ENCODE measurements at regions not wholly inside any gene's neighbourhood (a gene's known extent, or its start where the extent isn't known, plus 50 kb on each side); places are given as distances from the start of the nearest gene placed in this dataset.
"Not testable (repeated sequence)": the region's sequence is repeated elsewhere in the genome, so short reads cannot be mapped to it uniquely, and the experiment has no call there.

DNA sequence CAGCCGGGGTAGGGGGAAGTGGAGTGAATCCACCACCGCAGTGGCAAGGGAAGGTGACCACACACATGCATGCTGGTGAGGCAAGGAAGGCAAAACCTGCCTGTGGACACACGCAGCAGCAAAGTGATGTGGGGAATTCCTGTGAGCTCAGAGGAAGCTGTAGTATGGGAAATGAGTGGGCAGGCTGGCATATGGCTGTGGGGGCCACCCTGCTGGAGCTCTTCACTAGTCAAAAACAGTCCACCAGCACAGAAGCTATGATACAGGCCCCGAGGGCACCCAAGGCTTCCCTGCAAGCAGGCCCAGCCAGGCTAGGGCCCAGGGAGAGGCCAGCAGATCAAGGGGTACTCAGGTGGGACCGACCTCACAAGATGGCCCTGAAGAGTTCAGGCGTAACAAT, 239.1 kb downstream of the CHM start:
- no peak for DNase-seq
- intact Hi-C loops (cut with DNase I; ENCODE audit: low total_unique reads): no loop called here
- no peak overlapping the region for H3K27ac ChIP-seq
- H3K27me3 ChIP-seq: no peaks in the 10 kb centered on the region
- no peaks in the 10 kb centered on the region for H3K36me3 ChIP-seq
- no peaks in the 10 kb centered on the region for H3K4me1 ChIP-seq
- no peak overlapping the region for H3K4me3 ChIP-seq
- peaks cover 0 to 14% (median 12%) of the 10 kb centered on the region in 3 donors for H3K9me3 ChIP-seq
- TF ChIP-seq, protein P1, sequence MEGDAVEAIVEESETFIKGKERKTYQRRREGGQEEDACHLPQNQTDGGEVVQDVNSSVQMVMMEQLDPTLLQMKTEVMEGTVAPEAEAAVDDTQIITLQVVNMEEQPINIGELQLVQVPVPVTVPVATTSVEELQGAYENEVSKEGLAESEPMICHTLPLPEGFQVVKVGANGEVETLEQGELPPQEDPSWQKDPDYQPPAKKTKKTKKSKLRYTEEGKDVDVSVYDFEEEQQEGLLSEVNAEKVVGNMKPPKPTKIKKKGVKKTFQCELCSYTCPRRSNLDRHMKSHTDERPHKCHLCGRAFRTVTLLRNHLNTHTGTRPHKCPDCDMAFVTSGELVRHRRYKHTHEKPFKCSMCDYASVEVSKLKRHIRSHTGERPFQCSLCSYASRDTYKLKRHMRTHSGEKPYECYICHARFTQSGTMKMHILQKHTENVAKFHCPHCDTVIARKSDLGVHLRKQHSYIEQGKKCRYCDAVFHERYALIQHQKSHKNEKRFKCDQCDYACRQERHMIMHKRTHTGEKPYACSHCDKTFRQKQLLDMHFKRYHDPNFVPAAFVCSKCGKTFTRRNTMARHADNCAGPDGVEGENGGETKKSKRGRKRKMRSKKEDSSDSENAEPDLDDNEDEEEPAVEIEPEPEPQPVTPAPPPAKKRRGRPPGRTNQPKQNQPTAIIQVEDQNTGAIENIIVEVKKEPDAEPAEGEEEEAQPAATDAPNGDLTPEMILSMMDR (IDR thresholded peaks at IDR 0.05): no peak

DNA sequence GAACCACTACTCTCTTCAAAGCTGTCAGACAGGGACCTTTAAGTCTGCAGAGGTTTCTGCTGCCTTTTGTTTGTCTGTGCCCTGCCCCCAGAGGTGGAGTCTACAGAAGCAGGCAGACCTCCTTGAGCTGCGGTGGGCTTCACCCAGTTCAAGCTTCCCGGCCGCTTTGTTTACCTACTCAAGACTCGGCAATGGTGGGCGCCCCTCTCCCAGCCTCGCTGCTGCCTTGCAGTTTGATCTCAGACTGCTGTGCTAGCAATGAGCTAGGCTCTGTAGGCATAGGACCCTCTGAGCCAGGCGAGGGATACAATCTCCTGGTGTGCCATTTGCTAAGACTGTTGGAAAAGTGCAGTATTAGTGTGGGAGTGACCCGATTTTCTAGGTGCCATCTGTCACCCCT, 275.0 kb downstream of the CHM start:
- H3K27ac ChIP-seq; H3K4me3 ChIP-seq; H3K4me1 ChIP-seq; H3K27me3 ChIP-seq; H3K36me3 ChIP-seq; intact Hi-C loops (cut with DNase I; ENCODE audit: low total_unique reads); H3K9me3 ChIP-seq; DNase-seq: not testable (repeated sequence)

DNA sequence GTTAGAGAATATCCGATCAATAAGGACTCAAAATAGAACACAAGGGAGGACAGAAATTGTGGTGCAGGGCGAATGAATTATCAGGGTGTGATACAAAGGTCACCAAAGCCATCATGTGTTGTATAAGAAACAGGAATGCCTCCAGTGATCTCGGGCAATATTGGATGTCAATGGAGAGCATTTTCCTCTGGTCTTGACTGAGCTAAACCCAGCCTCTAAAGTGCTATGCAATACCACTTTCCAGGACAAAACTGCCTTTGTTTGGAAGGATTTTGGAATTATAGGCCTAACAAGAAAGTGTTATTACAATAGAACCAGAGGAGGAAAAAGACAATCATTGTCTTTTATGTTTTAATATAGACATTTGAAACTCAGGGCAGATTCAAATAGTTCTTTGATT, 281.7 kb downstream of the CHM start:
- Histone ChIP-seq H3K4me1 (no peaks in the 10 kb centered on the region), H3K27ac (no peak overlapping the region), H3K36me3 (no peaks in the 10 kb centered on the region), H3K4me3 (no peak overlapping the region), H3K27me3 (no peaks in the 10 kb centered on the region), H3K9me3 (no peaks in the 10 kb centered on the region)
- TF ChIP-seq, protein P1 (IDR thresholded peaks at IDR 0.05): no peak
- no peak for DNase-seq
- intact Hi-C loops (cut with DNase I; ENCODE audit: low total_unique reads): no loop called here

DNA sequence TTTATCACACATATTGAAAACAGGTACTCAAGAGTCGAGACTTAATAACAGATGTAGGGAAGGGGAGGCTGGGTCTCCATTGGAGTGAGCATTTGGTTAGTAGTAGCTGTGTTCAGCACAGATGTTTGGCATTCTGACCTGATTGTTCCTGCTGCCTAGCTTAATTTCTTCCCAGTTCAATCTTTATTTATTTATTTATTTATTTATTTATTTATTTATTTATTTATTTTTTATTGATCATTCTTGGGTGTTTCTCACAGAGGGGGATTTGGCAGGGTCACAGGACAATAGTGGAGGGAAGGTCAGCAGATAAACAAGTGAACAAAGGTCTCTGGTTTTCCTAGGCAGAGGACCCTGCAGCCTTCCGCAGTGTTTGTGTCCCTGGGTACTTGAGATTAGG, 324.3 kb downstream of the CHM start:
- peaks cover 0 to 12% (median 6%) of the 10 kb centered on the region in 3 donors for H3K9me3 ChIP-seq
- H3K27ac ChIP-seq; intact Hi-C loops (cut with DNase I; ENCODE audit: low total_unique reads); H3K27me3 ChIP-seq; DNase-seq; H3K4me3 ChIP-seq; H3K4me1 ChIP-seq; H3K36me3 ChIP-seq: not testable (repeated sequence)

DNA sequence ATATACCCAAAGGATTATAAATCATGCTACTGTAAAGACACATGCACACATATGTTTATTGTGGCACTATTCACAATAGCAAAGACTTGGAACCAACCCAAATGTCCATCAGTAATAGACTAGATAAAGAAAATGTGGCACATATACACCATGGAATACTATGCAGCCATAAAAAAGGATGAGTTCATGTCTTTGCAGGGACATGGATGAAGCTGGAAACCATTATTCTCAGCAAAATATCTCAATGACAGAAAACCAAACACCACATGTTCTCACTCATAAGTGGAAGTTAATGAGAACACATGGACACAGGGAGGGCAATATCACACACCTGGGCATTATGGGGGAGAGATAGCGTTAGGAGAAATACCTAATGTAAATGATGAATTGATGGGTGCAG, 323.8 kb upstream of the POF1B start:
- H3K36me3 ChIP-seq; H3K4me3 ChIP-seq; H3K27ac ChIP-seq; H3K9me3 ChIP-seq; intact Hi-C loops (cut with DNase I; ENCODE audit: low total_unique reads); H3K4me1 ChIP-seq; H3K27me3 ChIP-seq; DNase-seq: not testable (repeated sequence)

DNA sequence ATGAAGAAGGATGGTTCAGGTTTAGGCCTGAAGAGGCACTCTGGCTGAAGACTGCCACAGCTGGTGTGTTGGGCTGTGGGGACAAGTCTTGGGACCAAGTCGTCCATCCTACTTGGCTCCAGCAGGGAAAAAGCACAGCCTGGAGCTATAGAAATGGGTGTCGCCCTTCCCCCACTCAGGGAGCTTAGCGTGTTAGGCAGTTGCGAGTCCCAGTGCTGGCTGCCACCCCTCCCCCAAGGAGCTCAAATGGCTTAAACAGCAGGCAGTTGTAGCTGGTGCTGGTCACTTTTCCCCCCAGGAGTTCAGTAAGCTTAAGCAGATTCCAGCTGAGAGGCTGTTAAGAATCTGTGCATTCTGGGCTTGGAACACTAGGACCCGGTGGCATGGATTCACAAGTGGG, 319.5 kb upstream of the POF1B start:
- H3K4me3 ChIP-seq: no peak overlapping the region
- H3K27me3 ChIP-seq: no peaks in the 10 kb centered on the region
- H3K4me1 ChIP-seq: no peaks in the 10 kb centered on the region
- H3K36me3 ChIP-seq: no peaks in the 10 kb centered on the region
- TF ChIP-seq, protein P1 (IDR thresholded peaks at IDR 0.05): no peak
- H3K9me3 ChIP-seq: peaks cover 0 to 6% (median 0%) of the 10 kb centered on the region in 3 donors
- no peak for DNase-seq
- intact Hi-C loops (cut with DNase I; ENCODE audit: low total_unique reads): no loop called here
- H3K27ac ChIP-seq: no peak overlapping the region

DNA sequence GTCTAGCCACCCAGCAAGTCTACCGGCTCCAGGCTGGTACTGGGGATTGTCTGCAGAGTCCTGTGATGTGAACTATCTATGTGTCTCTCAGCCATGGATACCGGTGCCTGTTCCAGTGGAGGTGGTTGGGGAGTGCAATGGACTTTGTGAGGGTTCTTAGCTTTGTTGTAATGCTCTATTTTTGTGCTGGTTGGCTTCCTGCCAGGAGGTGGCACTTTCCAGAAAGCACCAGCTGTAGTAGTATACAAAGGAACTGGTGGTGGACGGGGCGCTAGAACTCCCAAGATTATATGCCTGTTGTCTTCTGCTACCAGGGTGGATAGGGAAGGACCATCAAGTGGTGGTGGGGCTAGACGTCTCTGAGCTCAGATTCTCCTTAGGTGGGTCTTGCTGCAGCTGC, 306.4 kb upstream of the POF1B start:
- Histone ChIP-seq H3K4me1 (no peaks in the 10 kb centered on the region), H3K9me3 (peaks cover 0 to 11% (median 4%) of the 10 kb centered on the region in 3 donors), H3K27me3 (no peaks in the 10 kb centered on the region), H3K36me3 (no peaks in the 10 kb centered on the region), H3K27ac (no peak overlapping the region), H3K4me3 (no peak overlapping the region)
- DNase-seq: no peak
- TF ChIP-seq, protein P1 (IDR thresholded peaks at IDR 0.05): no peak
- intact Hi-C loops (cut with DNase I; ENCODE audit: low total_unique reads): no loop called here
